Left lobe of liver (tissue), 2 donors: ENCODE measurements at regions not wholly inside any gene's neighbourhood (a gene's known extent, or its start where the extent isn't known, plus 50 kb on each side); places are given as distances from the start of the nearest gene placed in this dataset.
A peak's percentile ranks its signal among the peaks of the same experiment; 100 is the strongest.
"Not testable (repeated sequence)": the region's sequence is repeated elsewhere in the genome, so short reads cannot be mapped to it uniquely, and the experiment has no call there.

Experiments used
- ATAC-seq: fragments of 200-7000 bp; cut with Tn5 transposase; one replicate; pipeline ENCODE4 v1.9.1; 2020; ENCODE audit warnings: mild to moderate bottlenecking, moderate library complexity
- DNase-seq: peaks from one replicate; pipeline ENCODE4 v3.0.0-alpha.2; 2020; ENCODE audit warnings: low spot score
- donor health status: DM: no; HTN: no; CAD: no; lungs with moderate emphysema.
- donor health status: DM: no; HTN: yes; CAD: no.

- ATAC-seq (peak; percentile 82), DNase-seq (no peak)
These were observed 295.3 kb upstream of the PMFBP1 start for GRCh38 chr16:72467157-72467759.

- ATAC-seq (no peak), DNase-seq (no peak)
These were observed 292.8 kb upstream of the PMFBP1 start for GRCh38 chr16:72464597-72465368.

GRCh38 chr16:72464052-72464451 is 292.1 kb upstream of the PMFBP1 start:
- no peak for ATAC-seq
- no peak for DNase-seq

GRCh38 chr16:72458035-72458434 is 286.1 kb upstream of the PMFBP1 start:
- ATAC-seq (no peak), DNase-seq (no peak)

GRCh38 chr16:72457243-72457940 is 285.4 kb upstream of the PMFBP1 start:
- ATAC-seq (no peak), DNase-seq (no peak)

GRCh38 chr16:72455743-72456659 is 284.0 kb upstream of the PMFBP1 start:
- ATAC-seq (peak; percentile 19), DNase-seq (no peak)

- DNase-seq, ATAC-seq: not testable (repeated sequence)
These were observed 281.9 kb upstream of the PMFBP1 start for GRCh38 chr16:72453856-72454255.

DNA sequence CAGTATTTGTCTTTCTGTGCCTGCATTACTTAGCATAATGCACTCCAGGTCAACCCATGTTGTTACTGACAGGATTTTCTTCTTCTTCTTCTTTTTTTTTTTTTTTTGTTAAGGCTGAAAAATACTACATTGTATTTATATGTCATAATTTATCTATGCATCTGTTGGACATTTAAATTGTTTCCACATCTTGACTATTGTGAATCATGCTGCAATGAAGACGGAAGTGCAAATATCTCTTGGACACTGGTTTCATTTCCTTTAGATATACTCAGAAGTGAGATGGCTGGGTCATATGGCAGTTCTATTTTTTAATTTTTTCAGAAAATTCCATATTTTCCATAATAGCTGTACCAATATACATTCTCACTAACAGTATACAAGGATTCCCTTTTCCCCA is 272.7 kb upstream of the PMFBP1 start:
- DNase-seq (no peak), ATAC-seq (no peak)

- ATAC-seq, result no peak
- no peak for DNase-seq
These were observed 271.9 kb upstream of the PMFBP1 start for GRCh38 chr16:72443809-72444208.

DNA sequence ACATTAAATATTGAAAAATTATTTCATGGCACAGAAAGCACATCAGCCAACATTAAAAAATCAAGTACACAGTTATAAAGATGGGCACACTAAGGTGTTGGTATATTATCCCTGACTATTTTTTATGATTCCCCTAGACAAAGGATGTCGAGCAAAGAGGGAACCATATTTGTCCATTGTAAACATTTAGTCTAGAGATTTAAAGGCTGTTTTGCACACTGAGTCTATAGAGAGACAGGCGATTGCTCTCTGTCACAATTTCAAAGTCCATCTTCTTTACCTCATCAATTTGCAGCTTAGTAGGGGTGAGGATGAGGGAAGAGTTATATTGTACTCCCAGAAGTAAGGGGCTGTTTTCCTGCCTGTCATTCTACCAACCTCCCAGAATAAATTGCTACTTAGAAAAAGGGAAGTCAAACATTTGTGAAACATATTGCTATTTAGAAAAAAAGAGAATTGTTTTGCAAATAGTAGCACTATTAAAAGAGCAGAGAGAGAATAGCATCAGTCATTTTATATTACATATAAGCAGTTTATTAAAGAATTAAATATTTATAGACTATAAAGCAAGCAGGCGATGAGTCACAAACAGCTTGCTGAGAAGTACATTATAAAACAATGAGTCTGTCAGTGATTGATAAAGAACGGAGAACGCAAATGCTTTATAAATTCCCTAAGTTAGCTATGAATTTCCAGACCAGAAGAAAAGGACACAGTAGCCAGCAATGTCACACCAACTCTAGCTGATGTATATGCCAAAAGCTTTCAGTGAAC is 270.6 kb upstream of the PMFBP1 start:
- DNase-seq (no peak), ATAC-seq (no peak)

DNA sequence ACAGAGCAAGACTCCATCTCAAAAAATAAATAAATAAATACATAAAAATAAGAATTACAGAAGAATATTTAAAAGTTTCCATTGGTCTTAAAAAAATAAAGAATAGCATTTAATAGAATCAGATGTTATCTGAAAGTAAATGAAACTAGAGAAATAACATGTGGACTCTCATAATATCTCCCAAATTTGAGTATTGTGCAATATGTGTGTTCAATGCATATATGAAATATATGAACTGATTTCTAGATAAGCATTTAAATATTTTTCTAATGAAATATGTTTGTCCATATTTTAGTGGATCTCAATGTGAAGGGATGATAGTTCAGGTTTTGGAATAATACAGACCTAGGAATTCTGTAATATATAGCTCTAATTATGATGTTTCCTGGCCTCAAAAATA is 265.9 kb upstream of the PMFBP1 start:
- no peak for ATAC-seq
- no peak for DNase-seq

DNA sequence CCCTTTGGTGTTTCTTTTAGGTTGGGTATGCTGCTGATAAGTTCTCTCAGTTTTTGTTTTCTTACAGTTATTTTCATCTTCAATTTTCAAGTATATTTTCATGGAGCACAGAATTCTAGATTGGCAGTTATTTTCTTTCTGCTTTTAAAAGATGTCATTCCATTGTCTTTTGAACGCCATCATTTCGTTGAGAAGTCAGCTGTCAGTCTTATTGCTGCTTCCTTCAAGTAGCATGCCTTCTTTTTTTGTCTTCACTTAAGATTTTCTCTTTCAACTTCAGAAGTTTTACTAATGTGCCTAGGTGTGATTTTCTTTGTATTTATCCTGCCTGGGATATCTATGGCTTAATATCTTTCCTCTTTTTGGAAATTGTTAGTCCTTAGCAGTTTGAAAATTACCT is 262.2 kb upstream of the PMFBP1 start:
- no peak for DNase-seq

GRCh38 chr16:72430121-72430520 is 258.2 kb upstream of the PMFBP1 start:
- ATAC-seq, result no peak
- DNase-seq, result no peak

More for the DNA sequence above, 262.2 kb upstream of the PMFBP1 start:
- ATAC-seq, result no peak

- ATAC-seq (no peak), DNase-seq (no peak)
These were observed 257.7 kb upstream of the PMFBP1 start for GRCh38 chr16:72429671-72430081.

GRCh38 chr16:72428681-72429376 is 256.9 kb upstream of the PMFBP1 start:
- no peak for ATAC-seq
- DNase-seq, result no peak

- DNase-seq (no peak), ATAC-seq (no peak)
These were observed 255.9 kb upstream of the PMFBP1 start for GRCh38 chr16:72427783-72428331.

DNA sequence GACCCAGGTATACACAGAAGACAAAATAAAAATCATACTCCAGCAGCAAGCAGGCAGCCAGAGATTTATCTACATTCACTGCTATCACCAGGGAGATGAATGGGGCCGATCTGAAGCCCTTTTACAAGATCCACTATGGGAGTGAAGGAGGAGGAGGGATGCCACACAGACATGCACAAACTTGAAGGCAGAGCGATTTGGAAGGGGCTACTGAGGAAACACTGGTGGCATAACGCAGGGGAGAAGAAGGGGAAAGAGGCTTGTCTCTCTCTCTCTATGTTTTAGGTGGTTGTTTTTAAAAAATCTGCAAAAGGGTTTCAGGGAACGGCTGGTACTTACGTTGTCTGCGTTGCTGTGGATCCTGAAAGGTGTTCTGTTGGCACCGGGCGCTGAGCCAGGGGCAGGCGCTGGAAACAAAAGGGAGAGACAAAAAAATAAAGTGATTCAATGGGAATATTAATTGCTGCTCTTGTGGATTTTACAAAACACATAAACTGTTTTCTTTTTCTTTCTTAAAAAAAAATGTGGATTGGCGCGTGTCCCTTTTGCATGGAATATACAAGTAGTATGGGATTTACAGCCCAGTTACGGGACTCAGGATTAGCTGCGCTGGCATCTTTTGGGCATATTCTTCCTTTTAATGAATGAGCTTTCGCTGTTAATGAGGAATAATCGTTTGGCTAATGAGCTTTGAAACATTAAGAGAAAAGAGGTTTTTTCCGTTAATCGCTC is 255.3 kb upstream of the PMFBP1 start:
- no peak for ATAC-seq

DNA sequence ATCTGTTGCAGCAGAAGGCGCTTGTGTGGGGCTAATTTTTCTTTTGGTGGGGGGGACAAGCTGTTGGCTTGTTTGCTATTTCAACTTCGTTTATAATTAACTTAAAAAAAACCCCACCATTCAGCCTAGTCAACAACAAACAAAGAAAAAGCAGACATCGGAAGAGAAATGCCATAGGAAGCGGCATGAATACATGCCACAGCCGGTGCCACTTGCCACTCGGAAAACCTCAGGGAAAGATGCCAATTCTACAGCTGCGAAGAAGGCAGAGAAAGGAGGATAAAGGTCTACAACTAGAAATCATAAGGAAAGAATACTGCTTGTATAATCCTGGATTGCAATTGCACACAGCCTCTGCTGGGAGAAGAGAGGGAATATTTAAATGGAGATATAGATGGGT is 254.4 kb upstream of the PMFBP1 start:
- DNase-seq (no peak), ATAC-seq (no peak)

More for the DNA sequence above, 255.3 kb upstream of the PMFBP1 start:
- no peak for DNase-seq
